GM23338 (cell line): ENCODE measurements at regions not wholly inside any gene's neighbourhood (a gene's known extent, or its start where the extent isn't known, plus 50 kb on each side); places are given as distances from the start of the nearest gene placed in this dataset.

Experiments used
- ATAC-seq: fragments of 200-7000 bp; cut with Tn5 transposase; 3 replicates; pipeline ENCODE4 v1.9.1; 2020
- DNase-seq: peaks from one replicate; pipeline ENCODE4 v3.0.0-alpha.2; 2015; ENCODE audit warnings: low spot score
- H2AFZ ChIP-seq: fragments of 200-600 bp; sonication (generic); 2 replicates; pipeline ENCODE4 v1.8.0; 2016; ENCODE audit warnings: antibody characterized with exemption, mild to moderate bottlenecking, moderate library complexity
- H3F3A ChIP-seq: fragments of 200-600 bp; sonication (generic); replicated peaks from 2 replicates; pipeline ENCODE4 v1.8.0; 2017; ENCODE audit warnings: antibody characterized with exemption, mixed run types, low read depth
- H3K27ac ChIP-seq: fragments of 200-600 bp; sonication (generic); 2 replicates; pipeline ENCODE4 v1.6.1; 2016; ENCODE audit warnings: low read depth
- H3K27me3 ChIP-seq: fragments of 200-600 bp; sonication (generic); 2 replicates; pipeline ENCODE4 v1.8.0; 2016; ENCODE audit warnings: mild to moderate bottlenecking, mixed run types, moderate library complexity; ENCODE audit not compliant: insufficient read depth
- H3K36me3 ChIP-seq: fragments of 200-600 bp; sonication (generic); 2 replicates; pipeline ENCODE4 v1.8.0; 2016; ENCODE audit warnings: mild to moderate bottlenecking; ENCODE audit not compliant: insufficient read depth
- H3K4me1 ChIP-seq: fragments of 200-600 bp; sonication (generic); 2 replicates; pipeline ENCODE4 v1.8.0; 2016; ENCODE audit warnings: mild to moderate bottlenecking, moderate library complexity; ENCODE audit not compliant: insufficient read depth
- H3K4me2 ChIP-seq: fragments of 200-600 bp; sonication (generic); 2 replicates; pipeline ENCODE4 v1.7.1; 2017; ENCODE audit warnings: mixed run types
- H3K4me3 ChIP-seq: fragments of 200-600 bp; sonication (generic); 2 replicates; pipeline ENCODE4 v1.6.1; 2016; ENCODE audit warnings: mixed run types
- H3K79me2 ChIP-seq: fragments of 200-600 bp; sonication (generic); replicated peaks from 2 replicates; pipeline ENCODE4 v1.8.0; 2017; ENCODE audit warnings: mild to moderate bottlenecking; ENCODE audit not compliant: insufficient read depth
- H3K9me2 ChIP-seq: fragments of 200-600 bp; sonication (generic); 2 replicates; pipeline ENCODE4 v1.8.0; 2017; ENCODE audit not compliant: insufficient read depth
- H4K20me1 ChIP-seq: fragments of 200-600 bp; sonication (generic); replicated peaks from 2 replicates; pipeline ENCODE4 v1.8.0; 2017; ENCODE audit warnings: mild to moderate bottlenecking; ENCODE audit not compliant: insufficient read depth
- H3K27ac Mint-ChIP-seq: 2 replicates; pipeline ENCODE4 v1.8.0; 2020; ENCODE audit warnings: inconsistent platforms, mild to moderate bottlenecking, moderate library complexity, mixed read lengths
- H3K27me3 Mint-ChIP-seq: 3 replicates; pipeline ENCODE4 v1.8.0; 2022; ENCODE audit warnings: low read depth, mild to moderate bottlenecking, moderate library complexity, mixed read lengths, inconsistent platforms; ENCODE audit not compliant: insufficient read depth, poor library complexity
- H3K36me3 Mint-ChIP-seq: 3 replicates; pipeline ENCODE4 v1.8.0; 2021; ENCODE audit warnings: low read depth, mild to moderate bottlenecking, inconsistent platforms, moderate library complexity, mixed read lengths
- H3K4me1 Mint-ChIP-seq: 3 replicates; pipeline ENCODE4 v1.8.0; 2020; ENCODE audit warnings: mild to moderate bottlenecking, inconsistent platforms, mixed read lengths
- H3K4me3 Mint-ChIP-seq: 3 replicates; pipeline ENCODE4 v1.8.0; 2021; ENCODE audit warnings: moderate library complexity, mild to moderate bottlenecking, inconsistent platforms, mixed read lengths
- H3K9me3 Mint-ChIP-seq: 3 replicates; pipeline ENCODE4 v1.8.0; 2020; ENCODE audit warnings: moderate library complexity, mild to moderate bottlenecking, inconsistent platforms, mixed read lengths
- CREB1 ChIP-seq: fragments of 250-450 bp; sonication (Bioruptor Pico); IDR thresholded peaks from 2 replicates; pipeline ENCODE4 v1.5.0; 2020; ENCODE audit warnings: low read depth, mild to moderate bottlenecking, moderate library complexity
- CTCF ChIP-seq, 2 experiments: fragments of 200-600 bp in 1 of 2; sonication (generic) in 1 of 2; conservative IDR thresholded peaks; 2 replicates each; pipeline versions ENCODE4 v1.5.1 to v1.6.1; 2016 to 2017; ENCODE audit warnings: antibody characterized with exemption in 2 of 2, low read depth in 2 of 2, mild to moderate bottlenecking in 2 of 2, moderate library complexity in 1 of 2
- ETS1 ChIP-seq: IDR thresholded peaks from 2 replicates; pipeline ENCODE4 v1.6.1; 2016; ENCODE audit warnings: antibody characterized with exemption
- EZH2 ChIP-seq: fragments of 200-600 bp; sonication (generic); IDR thresholded peaks from one replicate; pipeline ENCODE4 v1.8.0; 2017; ENCODE audit warnings: antibody characterized with exemption, mild to moderate bottlenecking, low read depth; ENCODE audit not compliant: unreplicated experiment
- EZH2phosphoT487 ChIP-seq: fragments of 200-600 bp; sonication (generic); IDR thresholded peaks from one replicate; pipeline ENCODE4 v1.8.1; 2018; ENCODE audit warnings: antibody characterized with exemption; ENCODE audit not compliant: unreplicated experiment
- JUNB ChIP-seq: IDR thresholded peaks from one replicate; pipeline ENCODE4 v1.6.1; 2016; ENCODE audit warnings: antibody characterized with exemption; ENCODE audit not compliant: unreplicated experiment
- NANOG ChIP-seq: IDR thresholded peaks from 2 replicates; pipeline ENCODE4 v1.6.1; 2016; ENCODE audit warnings: antibody characterized with exemption, borderline replicate concordance
- POLR2AphosphoS5 ChIP-seq: IDR thresholded peaks from 2 replicates; pipeline ENCODE4 v1.6.1; 2016; ENCODE audit warnings: antibody characterized with exemption, low read depth
- REST ChIP-seq: IDR thresholded peaks from one replicate; pipeline ENCODE4 v1.6.1; 2018; ENCODE audit warnings: antibody characterized with exemption; ENCODE audit not compliant: unreplicated experiment
- STAT1 ChIP-seq: IDR thresholded peaks from one replicate; pipeline ENCODE4 v1.6.1; 2016; ENCODE audit warnings: antibody characterized with exemption; ENCODE audit not compliant: unreplicated experiment
- ZNF114 ChIP-seq: fragments of 250-450 bp; sonication (Bioruptor Pico); IDR thresholded peaks from 2 replicates; pipeline ENCODE4 v1.5.0; 2020; ENCODE audit warnings: mild to moderate bottlenecking, moderate library complexity
- ZNF331 ChIP-seq: fragments of 250-450 bp; sonication (Bioruptor Pico); IDR thresholded peaks from 2 replicates; pipeline ENCODE4 v1.5.0; 2020; ENCODE audit warnings: low read depth, mild to moderate bottlenecking, moderate library complexity
- ZNF462 ChIP-seq: fragments of 250-450 bp; sonication (Bioruptor Pico); IDR thresholded peaks from 2 replicates; pipeline ENCODE4 v1.5.0; 2020; ENCODE audit warnings: mild to moderate bottlenecking, moderate library complexity

GRCh38 chr19:31497709-31498108 lies 148.5 kb upstream of the TSHZ3 start:
- Mint-ChIP-seq H3K9me3 (0 out of 3 replicates have a peak, but pooled peaks cover 3% of the 10 kb centered on the region), H3K27me3 (peaks cover 6% of the 10 kb centered on the region), H3K4me1 (no peaks in the 10 kb centered on the region; the same call in 2 of the 3 replicates), H3K4me3 (no peak overlapping the region), H3K36me3 (no peaks in the 10 kb centered on the region), H3K27ac (no peak overlapping the region)
- Histone ChIP-seq H3K79me2 (no peaks in the 10 kb centered on the region), H3F3A (no peaks in the 10 kb centered on the region), H4K20me1 (no peaks in the 10 kb centered on the region), H3K4me2 (no peak overlapping the region), H3K36me3 (no peaks in the 10 kb centered on the region), H3K9me2 (peaks cover 6% of the 10 kb centered on the region; the same call in 1 of the 2 replicates), H3K27ac (no peak overlapping the region), H3K4me1 (no peaks in the 10 kb centered on the region), H3K4me3 (no peak overlapping the region), H3K27me3 (no peaks in the 10 kb centered on the region), H2AFZ (no peak overlapping the region)
- DNase-seq, result no peak
- no peak for ATAC-seq
- no peak for TF ChIP-seq POLR2AphosphoS5
- TF ChIP-seq ZNF331 (CRISPR knock-in tag), result no peak
- TF ChIP-seq EZH2, result no peak
- TF ChIP-seq CREB1 (CRISPR knock-in tag), result no peak
- TF ChIP-seq JUNB, result no peak
- no peak for TF ChIP-seq ETS1
- TF ChIP-seq REST, result no peak
- TF ChIP-seq CTCF (conservative IDR thresholded peaks at IDR 0.05; ENCODE audit: low read depth in 2 of 2), result no peak
- no peak for TF ChIP-seq ZNF462 (CRISPR knock-in tag)
- TF ChIP-seq EZH2phosphoT487, result no peak
- TF ChIP-seq STAT1, result no peak
- no peak for TF ChIP-seq ZNF114 (CRISPR knock-in tag)
- no peak for TF ChIP-seq NANOG
